ENCODE measurements at regions not wholly inside any gene's neighbourhood (a gene's known extent, or its start where the extent isn't known, plus 50 kb on each side); places are given as distances from the start of the nearest gene placed in this dataset.

GRCh38 chr6:23983735-23984134 lies 142.3 kb upstream of the NRSN1 start:
- POLR2A ChIA-PET = no interaction called here
- Mint-ChIP-seq H3K27me3 (ENCODE audit: low read depth) (no peaks in the 10 kb centered on the region), H3K4me1 (no peaks in the 10 kb centered on the region), H3K36me3 (no peaks in the 10 kb centered on the region), H3K27ac (no peak overlapping the region), H3K9me3 (no peaks in the 10 kb centered on the region), H3K4me3 (no peak overlapping the region)
- ATAC-seq (peak; percentile 28; the same call in 1 of the 2 replicates), DNase-seq (ENCODE audit: low spot score) (no peak)
- CTCF ChIA-PET = no interaction called here
- TF ChIP-seq ZNF121 (CRISPR knock-in tag; IDR thresholded peaks at IDR 0.05) (no peak), ETV6 (CRISPR knock-in tag; IDR thresholded peaks at IDR 0.05) (no peak), FOXP1 (CRISPR knock-in tag; IDR thresholded peaks at IDR 0.05; ENCODE audit: borderline replicate concordance) (no peak), FOXJ3 (CRISPR knock-in tag; IDR thresholded peaks at IDR 0.05; ENCODE audit: borderline replicate concordance) (no peak), ELF4 (CRISPR knock-in tag; IDR thresholded peaks at IDR 0.05; ENCODE audit: low read depth) (no peak), ZNF532 (CRISPR knock-in tag; IDR thresholded peaks at IDR 0.05; ENCODE audit: borderline replicate concordance) (no peak), KAT7 (CRISPR knock-in tag; IDR thresholded peaks at IDR 0.05; ENCODE audit: borderline replicate concordance) (no peak)
- TF ChIP-seq, protein P1, sequence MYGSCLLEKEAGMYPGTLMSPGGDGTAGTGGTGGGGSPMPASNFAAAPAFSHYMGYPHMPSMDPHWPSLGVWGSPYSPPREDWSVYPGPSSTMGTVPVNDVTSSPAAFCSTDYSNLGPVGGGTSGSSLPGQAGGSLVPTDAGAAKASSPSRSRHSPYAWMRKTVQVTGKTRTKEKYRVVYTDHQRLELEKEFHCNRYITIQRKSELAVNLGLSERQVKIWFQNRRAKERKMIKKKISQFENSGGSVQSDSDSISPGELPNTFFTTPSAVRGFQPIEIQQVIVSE (CRISPR knock-in tag; IDR thresholded peaks at IDR 0.05; ENCODE audit: borderline replicate concordance) = no peak

DNA sequence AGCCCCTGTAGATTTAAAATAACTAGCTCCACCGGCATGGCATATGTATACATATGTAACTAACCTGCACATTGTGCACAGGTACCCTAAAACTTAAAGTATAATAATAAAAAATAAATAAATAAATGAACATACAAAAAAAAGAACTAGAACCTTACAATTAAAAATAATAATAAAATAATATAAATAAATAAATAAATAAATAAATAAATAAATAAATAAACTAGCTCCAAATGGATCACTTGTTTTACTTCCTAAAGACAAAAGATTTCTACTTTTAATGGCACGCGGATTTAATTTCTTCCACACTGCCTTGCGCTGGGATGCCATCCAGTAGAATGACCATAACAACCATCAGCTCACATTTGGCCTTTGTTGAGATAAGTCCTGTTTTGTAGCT lies 141.0 kb upstream of the NRSN1 start:
- Mint-ChIP-seq H3K4me1 (no peaks in the 10 kb centered on the region), H3K9me3 (no peaks in the 10 kb centered on the region), H3K4me3 (no peak overlapping the region), H3K27me3 (ENCODE audit: low read depth) (no peaks in the 10 kb centered on the region), H3K27ac (no peak overlapping the region), H3K36me3 (no peaks in the 10 kb centered on the region)
- DNase-seq (ENCODE audit: low spot score) (no peak), ATAC-seq (no peak)
- CTCF ChIA-PET = no interaction called here
- TF ChIP-seq FOXP1 (CRISPR knock-in tag; IDR thresholded peaks at IDR 0.05; ENCODE audit: borderline replicate concordance) = no peak
- peak; percentile 84; the same call in 1 of the 2 replicates for TF ChIP-seq HMGA2 (CRISPR knock-in tag; IDR thresholded peaks at IDR 0.05)
- POLR2A ChIA-PET = no interaction called here

- peaks cover 3% of the 10 kb centered on the region; the same call in 1 of the 2 replicates for H3K36me3 Mint-ChIP-seq
- POLR2A ChIA-PET = no interaction called here
- TF ChIP-seq ELF4 (CRISPR knock-in tag; IDR thresholded peaks at IDR 0.05; ENCODE audit: low read depth) (no peak), MXD4 (CRISPR knock-in tag; IDR thresholded peaks at IDR 0.05; ENCODE audit: borderline replicate concordance) (no peak), TCF7 (CRISPR knock-in tag; IDR thresholded peaks at IDR 0.05; ENCODE audit: low read depth) (no peak), JAZF1 (CRISPR knock-in tag; IDR thresholded peaks at IDR 0.05) (no peak), ZNF425 (CRISPR knock-in tag; conservative IDR thresholded peaks at IDR 0.05) (no peak), CREB1 (CRISPR knock-in tag; IDR thresholded peaks at IDR 0.05) (no peak)
- TF ChIP-seq, protein P2, sequence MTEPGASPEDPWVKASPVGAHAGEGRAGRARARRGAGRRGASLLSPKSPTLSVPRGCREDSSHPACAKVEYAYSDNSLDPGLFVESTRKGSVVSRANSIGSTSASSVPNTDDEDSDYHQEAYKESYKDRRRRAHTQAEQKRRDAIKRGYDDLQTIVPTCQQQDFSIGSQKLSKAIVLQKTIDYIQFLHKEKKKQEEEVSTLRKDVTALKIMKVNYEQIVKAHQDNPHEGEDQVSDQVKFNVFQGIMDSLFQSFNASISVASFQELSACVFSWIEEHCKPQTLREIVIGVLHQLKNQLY (CRISPR knock-in tag; IDR thresholded peaks at IDR 0.05) = no peak
- TF ChIP-seq, protein P3, sequence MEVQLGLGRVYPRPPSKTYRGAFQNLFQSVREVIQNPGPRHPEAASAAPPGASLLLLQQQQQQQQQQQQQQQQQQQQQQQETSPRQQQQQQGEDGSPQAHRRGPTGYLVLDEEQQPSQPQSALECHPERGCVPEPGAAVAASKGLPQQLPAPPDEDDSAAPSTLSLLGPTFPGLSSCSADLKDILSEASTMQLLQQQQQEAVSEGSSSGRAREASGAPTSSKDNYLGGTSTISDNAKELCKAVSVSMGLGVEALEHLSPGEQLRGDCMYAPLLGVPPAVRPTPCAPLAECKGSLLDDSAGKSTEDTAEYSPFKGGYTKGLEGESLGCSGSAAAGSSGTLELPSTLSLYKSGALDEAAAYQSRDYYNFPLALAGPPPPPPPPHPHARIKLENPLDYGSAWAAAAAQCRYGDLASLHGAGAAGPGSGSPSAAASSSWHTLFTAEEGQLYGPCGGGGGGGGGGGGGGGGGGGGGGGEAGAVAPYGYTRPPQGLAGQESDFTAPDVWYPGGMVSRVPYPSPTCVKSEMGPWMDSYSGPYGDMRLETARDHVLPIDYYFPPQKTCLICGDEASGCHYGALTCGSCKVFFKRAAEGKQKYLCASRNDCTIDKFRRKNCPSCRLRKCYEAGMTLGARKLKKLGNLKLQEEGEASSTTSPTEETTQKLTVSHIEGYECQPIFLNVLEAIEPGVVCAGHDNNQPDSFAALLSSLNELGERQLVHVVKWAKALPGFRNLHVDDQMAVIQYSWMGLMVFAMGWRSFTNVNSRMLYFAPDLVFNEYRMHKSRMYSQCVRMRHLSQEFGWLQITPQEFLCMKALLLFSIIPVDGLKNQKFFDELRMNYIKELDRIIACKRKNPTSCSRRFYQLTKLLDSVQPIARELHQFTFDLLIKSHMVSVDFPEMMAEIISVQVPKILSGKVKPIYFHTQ (CRISPR knock-in tag; IDR thresholded peaks at IDR 0.05) = no peak
- TF ChIP-seq, protein P1 (CRISPR knock-in tag; IDR thresholded peaks at IDR 0.05; ENCODE audit: borderline replicate concordance) = no peak
- TF ChIP-seq, protein P4, sequence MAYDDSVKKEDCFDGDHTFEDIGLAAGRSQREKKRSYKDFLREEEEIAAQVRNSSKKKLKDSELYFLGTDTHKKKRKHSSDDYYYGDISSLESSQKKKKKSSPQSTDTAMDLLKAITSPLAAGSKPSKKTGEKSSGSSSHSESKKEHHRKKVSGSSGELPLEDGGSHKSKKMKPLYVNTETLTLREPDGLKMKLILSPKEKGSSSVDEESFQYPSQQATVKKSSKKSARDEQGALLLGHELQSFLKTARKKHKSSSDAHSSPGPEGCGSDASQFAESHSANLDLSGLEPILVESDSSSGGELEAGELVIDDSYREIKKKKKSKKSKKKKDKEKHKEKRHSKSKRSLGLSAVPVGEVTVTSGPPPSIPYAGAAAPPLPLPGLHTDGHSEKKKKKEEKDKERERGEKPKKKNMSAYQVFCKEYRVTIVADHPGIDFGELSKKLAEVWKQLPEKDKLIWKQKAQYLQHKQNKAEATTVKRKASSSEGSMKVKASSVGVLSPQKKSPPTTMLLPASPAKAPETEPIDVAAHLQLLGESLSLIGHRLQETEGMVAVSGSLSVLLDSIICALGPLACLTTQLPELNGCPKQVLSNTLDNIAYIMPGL (CRISPR knock-in tag; IDR thresholded peaks at IDR 0.05) = no peak
These were observed 136.0 kb upstream of the NRSN1 start for GRCh38 chr6:23989885-23990533.

More at GRCh38 chr6:23989885-23990533, 136.0 kb upstream of the NRSN1 start:
- H3K27ac Mint-ChIP-seq = no peak overlapping the region
- H3K27me3 Mint-ChIP-seq (ENCODE audit: low read depth) = no peaks in the 10 kb centered on the region
- ATAC-seq (no peak), DNase-seq (ENCODE audit: low spot score) (no peak)
- H3K4me3 Mint-ChIP-seq = no peak overlapping the region
- CTCF ChIA-PET = no interaction called here
- peaks cover 9% of the 10 kb centered on the region for H3K9me3 Mint-ChIP-seq
- H3K4me1 Mint-ChIP-seq = no peaks in the 10 kb centered on the region
